Posterior cingulate gyrus (tissue), 11 donors: ENCODE measurements at regions not wholly inside any gene's neighbourhood (a gene's known extent, or its start where the extent isn't known, plus 50 kb on each side); places are given as distances from the start of the nearest gene placed in this dataset.
"Not testable (repeated sequence)": the region's sequence is repeated elsewhere in the genome, so short reads cannot be mapped to it uniquely, and the experiment has no call there.

ENCODE experiments used
- DNase-seq, 10 donors: peaks; one replicate each; pipeline versions ENCODE4 v3.0.0 to v3.0.0-alpha.2; 2020 to 2021; ENCODE audit warnings: mixed read lengths in 3 of 10
- intact Hi-C: fragments of 100-400 bp; cut with DNase I; formaldehyde crosslinking; loops from one replicate; pipeline ENCODE4 v1.15.1; 2023

GRCh38 chrX:35221391-35221790 lies 278.8 kb downstream of the FAM47B start:
- intact Hi-C loops, DNase-seq: not testable (repeated sequence)

GRCh38 chrX:35244088-35244741 lies 301.6 kb downstream of the FAM47B start:
- DNase-seq, result peak in 2 of 10 donors; percentile 58 to 66
- intact Hi-C loops, result no loop called here

GRCh38 chrX:35244796-35245508 lies 302.4 kb downstream of the FAM47B start:
- DNase-seq, result peak in 3 of 10 donors; percentile 59 to 73 (median 64)
- intact Hi-C loops, result no loop called here

- intact Hi-C loops, result no loop called here
- DNase-seq, result no peak
Observed at GRCh38 chrX:35251226-35251625, 308.6 kb downstream of the FAM47B start.

GRCh38 chrX:35276115-35276514 lies 333.5 kb downstream of the FAM47B start:
- DNase-seq, result peak in 1 of 10 donors; percentile 62
- intact Hi-C loops, result no loop called here

- DNase-seq, result no peak
- intact Hi-C loops, result no loop called here
Observed at GRCh38 chrX:35285289-35285962, 342.8 kb downstream of the FAM47B start.

GRCh38 chrX:35288657-35289056 lies 346.1 kb downstream of the FAM47B start:
- intact Hi-C loops, result no loop called here
- DNase-seq, result no peak

GRCh38 chrX:35289952-35290351 lies 347.4 kb downstream of the FAM47B start:
- DNase-seq, result no peak
- intact Hi-C loops, result no loop called here

- no peak for DNase-seq
- intact Hi-C loops, result no loop called here
Observed at GRCh38 chrX:35291013-35291412, 348.4 kb downstream of the FAM47B start.

GRCh38 chrX:35292522-35292921 lies 349.9 kb downstream of the FAM47B start:
- intact Hi-C loops, result no loop called here
- DNase-seq, result no peak

GRCh38 chrX:35305037-35305436 lies 362.4 kb downstream of the FAM47B start:
- intact Hi-C loops, DNase-seq: not testable (repeated sequence)

- DNase-seq, result no peak
- intact Hi-C loops, result no loop called here
Observed at GRCh38 chrX:35339796-35340195, 397.2 kb downstream of the FAM47B start.

GRCh38 chrX:35340465-35340864 lies 397.9 kb downstream of the FAM47B start:
- intact Hi-C loops, result no loop called here
- DNase-seq, result no peak

GRCh38 chrX:35351212-35351611 lies 408.6 kb downstream of the FAM47B start:
- no peak for DNase-seq
- intact Hi-C loops, result no loop called here

- peak in 5 of 10 donors; percentile 2 to 66 (median 7) for DNase-seq
- intact Hi-C loops, result no loop called here
Observed at GRCh38 chrX:35351795-35352483, 409.3 kb downstream of the FAM47B start.

- intact Hi-C loops, result no loop called here
- no peak for DNase-seq
Observed at GRCh38 chrX:35357656-35358055, 415.1 kb downstream of the FAM47B start.

GRCh38 chrX:35362866-35363265 lies 420.3 kb downstream of the FAM47B start:
- DNase-seq, result no peak
- intact Hi-C loops, result no loop called here

- intact Hi-C loops, result no loop called here
- no peak for DNase-seq
Observed at GRCh38 chrX:35374116-35374515, 424.0 kb upstream of the MAGEB16 start.

- intact Hi-C loops, result no loop called here
- no peak for DNase-seq
Observed at GRCh38 chrX:35380808-35381700, 417.1 kb upstream of the MAGEB16 start.

GRCh38 chrX:35381709-35382108 lies 416.4 kb upstream of the MAGEB16 start:
- intact Hi-C loops, DNase-seq: not testable (repeated sequence)
